Stomach (tissue), 4 donors: ENCODE measurements at regions not wholly inside any gene's neighbourhood (a gene's known extent, or its start where the extent isn't known, plus 50 kb on each side); places are given as distances from the start of the nearest gene placed in this dataset.

Source experiments
- CTCF ChIP-seq, 7 experiments: fragments of 450-650 bp in 4 of 7; fragments of 200-600 bp in 3 of 7; sonication (generic) in 3 of 7; IDR thresholded peaks; one replicate each; pipeline ENCODE4 v1.5.1; 2016 to 2019; ENCODE audit warnings: antibody characterized with exemption in 7 of 7, control low read depth in 2 of 7, mild to moderate bottlenecking in 1 of 7
- POLR2AphosphoS5 ChIP-seq, 3 donors: sonication (generic); formaldehyde crosslinking; IDR thresholded peaks; one replicate each; pipeline ENCODE4 v1.6.1; 2016; ENCODE audit warnings: antibody characterized with exemption in 3 of 3

DNA sequence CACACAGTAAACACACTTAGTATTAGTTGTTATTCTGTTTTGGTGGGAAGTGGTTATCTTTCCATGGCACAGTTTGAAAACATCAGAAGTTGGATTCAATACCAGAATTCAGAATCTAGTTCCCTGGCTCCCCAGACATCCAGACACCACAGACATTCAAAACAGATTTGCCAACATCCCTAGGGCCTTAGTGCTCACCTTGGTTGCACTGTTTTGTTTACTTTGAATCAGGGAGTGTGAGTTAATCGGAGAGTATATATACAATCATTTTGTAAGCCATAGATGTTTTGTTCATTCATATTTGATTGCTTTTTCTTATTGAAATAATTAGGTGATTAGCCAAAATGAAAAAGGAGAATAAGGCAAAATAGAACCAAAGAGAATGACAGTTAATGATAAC is 324.7 kb upstream of the CLNK start:
- TF ChIP-seq POLR2AphosphoS5 (IDR thresholded peaks at IDR 0.05) (no peak), CTCF (IDR thresholded peaks at IDR 0.05) (no peak)
